ENCODE measurements at regions not wholly inside any gene's neighbourhood (a gene's known extent, or its start where the extent isn't known, plus 50 kb on each side); places are given as distances from the start of the nearest gene placed in this dataset.

GRCh38 chr10:8520382-8520781 lies 465.9 kb downstream of the GATA3 start:
- TF ChIP-seq CTCF (IDR thresholded peaks at IDR 0.05; ENCODE audit: low read length) (no peak), EZH2 (IDR thresholded peaks at IDR 0.05; ENCODE audit: borderline replicate concordance, low read length) (no peak)
